ENCODE measurements at regions not wholly inside any gene's neighbourhood (a gene's known extent, or its start where the extent isn't known, plus 50 kb on each side); places are given as distances from the start of the nearest gene placed in this dataset.

DNA sequence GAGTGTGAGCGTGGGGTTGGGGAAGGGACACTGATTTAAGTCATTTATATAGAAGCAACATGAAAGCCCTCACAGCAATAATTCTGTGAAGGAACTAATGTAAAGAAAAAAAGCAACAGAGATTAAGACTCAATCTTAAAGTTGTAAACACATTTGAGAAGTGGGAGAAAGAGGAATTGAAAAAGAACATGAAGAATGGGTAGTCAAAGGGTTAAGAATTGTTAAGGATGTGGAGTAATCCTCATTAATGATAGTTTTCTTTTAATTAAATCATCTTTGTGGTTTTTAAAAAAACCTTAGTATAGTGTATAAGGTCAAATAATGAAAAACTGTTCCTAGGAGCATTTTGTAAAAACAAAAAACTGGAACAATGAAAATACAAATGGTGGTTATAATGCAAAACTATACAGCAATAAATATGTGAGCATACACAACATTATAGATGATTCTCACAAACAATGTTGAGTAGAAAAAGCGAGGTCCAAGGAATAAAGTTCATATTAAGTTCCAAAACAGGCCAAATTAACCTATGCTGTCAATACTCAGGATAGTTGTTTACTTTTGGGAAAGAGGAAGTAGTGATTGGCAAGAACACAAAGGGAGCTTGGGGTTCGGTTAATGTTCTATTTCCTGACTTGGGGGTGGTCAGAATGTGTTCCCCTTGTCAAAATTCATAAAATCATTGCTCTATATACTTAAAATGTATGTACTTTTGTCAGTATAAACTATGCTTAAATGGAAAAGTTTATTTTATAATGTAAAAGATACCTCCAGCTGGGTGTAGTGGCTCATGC, 120.4 kb upstream of the ATF7IP start:
- no peak for TF ChIP-seq CTCF (IDR thresholded peaks at IDR 0.05; ENCODE audit: control insufficient read depth, insufficient read depth, low read depth, low read length, missing control alignments)
- no peak overlapping the region for H3K4me3 ChIP-seq (ENCODE audit: control insufficient read depth, low read depth, low read length)
- DNase-seq (ENCODE audit: low read depth) = no peak

GRCh38 chr12:14247166-14247565, 118.3 kb upstream of the ATF7IP start:
- no peak overlapping the region for H3K4me3 ChIP-seq (ENCODE audit: control insufficient read depth, low read depth, low read length)
- DNase-seq (ENCODE audit: low read depth) = no peak
- TF ChIP-seq CTCF (IDR thresholded peaks at IDR 0.05; ENCODE audit: control insufficient read depth, insufficient read depth, low read depth, low read length, missing control alignments) = no peak

- H3K4me3 ChIP-seq (ENCODE audit: control insufficient read depth, low read depth, low read length) = no peak overlapping the region
- no peak for TF ChIP-seq CTCF (IDR thresholded peaks at IDR 0.05; ENCODE audit: control insufficient read depth, insufficient read depth, low read depth, low read length, missing control alignments)
- no peak for DNase-seq (ENCODE audit: low read depth)
Measured at GRCh38 chr12:14249368-14249767, 116.1 kb upstream of the ATF7IP start.

DNA sequence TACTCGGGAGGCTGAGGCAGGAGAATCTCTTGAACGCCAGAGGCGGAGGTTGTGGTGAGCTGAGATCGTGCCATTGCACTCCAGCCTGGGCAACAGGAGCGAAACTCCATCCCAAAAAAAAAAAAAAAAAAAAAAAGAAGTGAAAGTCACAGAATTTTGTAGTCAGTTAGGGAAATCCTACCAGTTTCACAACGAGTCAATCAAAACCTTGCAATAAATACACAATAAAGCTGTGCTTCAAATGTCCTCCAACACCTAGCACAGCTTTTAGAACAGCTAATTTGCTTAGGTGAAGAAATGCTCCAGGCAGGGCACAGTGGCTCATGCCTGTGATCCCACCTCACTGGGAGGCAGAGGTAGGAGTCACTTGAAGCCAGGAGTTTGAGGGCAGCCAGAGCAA, 112.8 kb upstream of the ATF7IP start:
- TF ChIP-seq CTCF (IDR thresholded peaks at IDR 0.05; ENCODE audit: control insufficient read depth, insufficient read depth, low read depth, low read length, missing control alignments) = no peak
- DNase-seq (ENCODE audit: low read depth) = no peak
- no peak overlapping the region for H3K4me3 ChIP-seq (ENCODE audit: control insufficient read depth, low read depth, low read length)

DNA sequence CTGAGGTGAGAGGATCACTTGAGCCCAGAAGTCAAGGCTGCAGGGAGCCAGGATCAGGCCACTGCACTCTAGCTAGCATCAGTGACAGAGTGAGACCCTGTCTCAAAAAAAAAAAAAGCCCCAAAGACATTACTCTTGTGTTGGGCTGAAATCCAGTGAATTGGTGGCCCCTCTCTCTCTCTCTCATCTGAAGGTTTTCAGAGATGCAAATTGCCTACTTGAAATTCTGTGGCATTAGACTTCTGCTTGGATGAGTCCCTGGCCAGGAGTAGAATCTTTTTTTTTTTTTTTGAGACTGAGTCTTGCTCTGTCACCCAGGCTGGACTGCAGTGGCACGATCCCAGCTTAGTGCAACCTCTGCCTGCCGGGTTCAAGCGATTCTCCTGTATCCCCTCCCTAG, 112.0 kb upstream of the ATF7IP start:
- no peak for TF ChIP-seq CTCF (IDR thresholded peaks at IDR 0.05; ENCODE audit: control insufficient read depth, insufficient read depth, low read depth, low read length, missing control alignments)
- no peak for DNase-seq (ENCODE audit: low read depth)

GRCh38 chr12:14254781-14255180, 110.7 kb upstream of the ATF7IP start:
- TF ChIP-seq CTCF (IDR thresholded peaks at IDR 0.05; ENCODE audit: control insufficient read depth, insufficient read depth, low read depth, low read length, missing control alignments) = no peak
- H3K4me3 ChIP-seq (ENCODE audit: control insufficient read depth, low read depth, low read length) = no peak overlapping the region
- no peak for DNase-seq (ENCODE audit: low read depth)

More for the DNA sequence above, 112.0 kb upstream of the ATF7IP start:
- no peak overlapping the region for H3K4me3 ChIP-seq (ENCODE audit: control insufficient read depth, low read depth, low read length)

Data from AG09309 (cell line).